Stimulated activated CD4-positive, alpha-beta T cell treated with anti-CD3 and anti-CD28 coated beads, Interleukin-1b, Interleukin-23, amount 100 ng/mL, for 24 hours (primary cell): ENCODE measurements at regions not wholly inside any gene's neighbourhood (a gene's known extent, or its start where the extent isn't known, plus 50 kb on each side); places are given as distances from the start of the nearest gene placed in this dataset.

Experiments used
- DNase-seq, 4 experiments: peaks; one replicate each; pipeline ENCODE4 v3.0.0-alpha.2; 2020; ENCODE audit warnings: low read depth in 4 of 4, low spot score in 1 of 4

- DNase-seq: no peak
These were observed 184.2 kb downstream of the NSG2 start for GRCh38 chr5:174229514-174230370.

- no peak for DNase-seq
These were observed 186.5 kb downstream of the NSG2 start for GRCh38 chr5:174231956-174232487.

- DNase-seq: no peak
These were observed 188.9 kb downstream of the NSG2 start for GRCh38 chr5:174234388-174234787.

GRCh38 chr5:174235221-174236011 is 189.9 kb downstream of the NSG2 start:
- DNase-seq: no peak

GRCh38 chr5:174236070-174236469 is 190.6 kb downstream of the NSG2 start:
- no peak for DNase-seq

- DNase-seq: no peak
These were observed 194.2 kb downstream of the NSG2 start for GRCh38 chr5:174239718-174240117.

- no peak for DNase-seq
These were observed 197.1 kb downstream of the NSG2 start for GRCh38 chr5:174242573-174242972.

- DNase-seq: no peak
These were observed 198.4 kb downstream of the NSG2 start for GRCh38 chr5:174243904-174244303.

GRCh38 chr5:174245516-174246075 is 200.1 kb downstream of the NSG2 start:
- DNase-seq: no peak

- no peak for DNase-seq
These were observed 201.2 kb downstream of the NSG2 start for GRCh38 chr5:174246743-174247142.

GRCh38 chr5:174247301-174247700 is 201.8 kb downstream of the NSG2 start:
- no peak for DNase-seq

GRCh38 chr5:174251305-174252000 is 205.9 kb downstream of the NSG2 start:
- DNase-seq: no peak

- no peak for DNase-seq
These were observed 206.6 kb downstream of the NSG2 start for GRCh38 chr5:174252121-174252520.

GRCh38 chr5:174259696-174260420 is 214.4 kb downstream of the NSG2 start:
- no peak for DNase-seq

- no peak for DNase-seq
These were observed 225.8 kb downstream of the NSG2 start for GRCh38 chr5:174271316-174271715.

- DNase-seq: no peak
These were observed 227.2 kb downstream of the NSG2 start for GRCh38 chr5:174272671-174273070.

GRCh38 chr5:174273325-174273724 is 227.8 kb downstream of the NSG2 start:
- DNase-seq: no peak

GRCh38 chr5:174275959-174276358 is 230.5 kb downstream of the NSG2 start:
- DNase-seq: no peak

GRCh38 chr5:174281089-174281760 is 235.7 kb downstream of the NSG2 start:
- DNase-seq: no peak

GRCh38 chr5:174281855-174282254 is 236.3 kb downstream of the NSG2 start:
- no peak for DNase-seq
